ENCODE measurements at regions not wholly inside any gene's neighbourhood (a gene's known extent, or its start where the extent isn't known, plus 50 kb on each side); places are given as distances from the start of the nearest gene placed in this dataset.

DNA sequence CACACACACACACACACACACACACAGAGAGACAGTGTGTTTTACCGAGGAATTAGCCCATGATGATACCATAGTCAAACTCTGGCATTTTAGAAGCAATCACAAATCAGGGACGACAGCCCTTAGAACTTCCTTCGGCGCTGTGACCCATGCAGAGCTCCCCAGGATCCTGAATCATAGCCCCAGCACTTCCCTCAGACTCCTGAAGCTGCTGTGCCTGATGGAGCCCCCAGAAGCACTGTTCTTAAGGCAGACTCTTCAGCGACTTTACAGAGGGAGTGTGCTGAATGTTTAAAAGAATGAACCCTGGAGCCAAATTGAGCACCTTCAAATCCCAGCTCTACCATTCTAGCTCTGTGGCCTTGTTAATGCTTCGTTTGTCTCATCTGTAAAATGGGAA, 89.3 kb upstream of the LIPC start:
- TF ChIP-seq, protein P1, sequence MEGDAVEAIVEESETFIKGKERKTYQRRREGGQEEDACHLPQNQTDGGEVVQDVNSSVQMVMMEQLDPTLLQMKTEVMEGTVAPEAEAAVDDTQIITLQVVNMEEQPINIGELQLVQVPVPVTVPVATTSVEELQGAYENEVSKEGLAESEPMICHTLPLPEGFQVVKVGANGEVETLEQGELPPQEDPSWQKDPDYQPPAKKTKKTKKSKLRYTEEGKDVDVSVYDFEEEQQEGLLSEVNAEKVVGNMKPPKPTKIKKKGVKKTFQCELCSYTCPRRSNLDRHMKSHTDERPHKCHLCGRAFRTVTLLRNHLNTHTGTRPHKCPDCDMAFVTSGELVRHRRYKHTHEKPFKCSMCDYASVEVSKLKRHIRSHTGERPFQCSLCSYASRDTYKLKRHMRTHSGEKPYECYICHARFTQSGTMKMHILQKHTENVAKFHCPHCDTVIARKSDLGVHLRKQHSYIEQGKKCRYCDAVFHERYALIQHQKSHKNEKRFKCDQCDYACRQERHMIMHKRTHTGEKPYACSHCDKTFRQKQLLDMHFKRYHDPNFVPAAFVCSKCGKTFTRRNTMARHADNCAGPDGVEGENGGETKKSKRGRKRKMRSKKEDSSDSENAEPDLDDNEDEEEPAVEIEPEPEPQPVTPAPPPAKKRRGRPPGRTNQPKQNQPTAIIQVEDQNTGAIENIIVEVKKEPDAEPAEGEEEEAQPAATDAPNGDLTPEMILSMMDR (IDR thresholded peaks at IDR 0.05) = no peak
- no peak for TF ChIP-seq POLR2A (IDR thresholded peaks at IDR 0.05)
